Tibial nerve (tissue), 4 donors: ENCODE measurements at regions not wholly inside any gene's neighbourhood (a gene's known extent, or its start where the extent isn't known, plus 50 kb on each side); places are given as distances from the start of the nearest gene placed in this dataset.

ENCODE experiments used
- DNase-seq, 2 donors: peaks; one replicate each; pipeline ENCODE4 v3.0.0-alpha.2; 2019; ENCODE audit warnings: low spot score in 2 of 2
- H3K27ac ChIP-seq, 4 donors: fragments of 200-600 bp; sonication (generic) in 3 of 4; one replicate each; pipeline ENCODE4 v1.5.1; 2017 to 2019; ENCODE audit warnings: mild to moderate bottlenecking in 1 of 4
- H3K27me3 ChIP-seq, 2 donors: fragments of 200-600 bp; sonication (generic) in 1 of 2; one replicate each; pipeline versions ENCODE4 v1.5.1 to v1.6.0; 2017 to 2019
- H3K36me3 ChIP-seq, 3 donors: fragments of 200-600 bp; sonication (generic); one replicate each; pipeline ENCODE4 v1.5.1; 2018 to 2019
- H3K4me1 ChIP-seq, 4 donors: fragments of 200-600 bp; sonication (generic) in 3 of 4; one replicate each; pipeline ENCODE4 v1.5.1; 2017 to 2019
- H3K4me3 ChIP-seq, 4 donors: fragments of 200-600 bp; sonication (generic) in 3 of 4; one replicate each; pipeline ENCODE4 v1.5.1; 2017 to 2019; ENCODE audit warnings: mild to moderate bottlenecking in 1 of 4, moderate library complexity in 1 of 4
- H3K9me3 ChIP-seq, 4 donors: fragments of 200-600 bp; sonication (generic) in 3 of 4; one replicate each; pipeline ENCODE4 v1.5.1; 2017 to 2019
- CTCF ChIP-seq, 5 experiments: fragments of 200-600 bp in 3 of 5; fragments of 450-650 bp in 2 of 5; sonication (generic) in 3 of 5; IDR thresholded peaks; one replicate each; pipeline ENCODE4 v1.5.1; 2016 to 2019; ENCODE audit warnings: antibody characterized with exemption in 5 of 5, mild to moderate bottlenecking in 3 of 5, moderate library complexity in 2 of 5
- EP300 ChIP-seq, 2 donors: sonication (generic); formaldehyde crosslinking; IDR thresholded peaks; one replicate each; pipeline ENCODE4 v1.6.1; 2017; ENCODE audit warnings: antibody characterized with exemption in 2 of 2, mild to moderate bottlenecking in 1 of 2
- POLR2A ChIP-seq, 2 donors: fragments of 450-650 bp; IDR thresholded peaks; one replicate each; pipeline ENCODE4 v1.6.1; 2017; ENCODE audit warnings: antibody characterized with exemption in 2 of 2, mild to moderate bottlenecking in 2 of 2, moderate library complexity in 2 of 2
- WGBS, 2 donors: methylation state at CpG; one replicate each; pipeline ENCODE4 v1.1.5; 2018; 5-methylcytosine and 5-hydroxymethylcytosine counted together

GRCh38 chr18:29226213-29226612 is 1049.3 kb upstream of the CDH2 start:
- no peaks in the 10 kb centered on the region for H3K36me3 ChIP-seq
- no peaks in the 10 kb centered on the region for H3K4me1 ChIP-seq
- no peak for DNase-seq
- no peaks in the 10 kb centered on the region for H3K27me3 ChIP-seq
- no peak overlapping the region for H3K4me3 ChIP-seq
- no peaks in the 10 kb centered on the region for H3K9me3 ChIP-seq
- TF ChIP-seq CTCF (IDR thresholded peaks at IDR 0.05) = no peak
- TF ChIP-seq EP300 (IDR thresholded peaks at IDR 0.05) = no peak
- no peak for TF ChIP-seq POLR2A (IDR thresholded peaks at IDR 0.05)
- no peak overlapping the region for H3K27ac ChIP-seq
- 54 to 61% methylated on average over 1 of the region's 1 CpG for WGBS, 2 donors

- Histone ChIP-seq H3K4me1 (no peaks in the 10 kb centered on the region), H3K9me3 (no peaks in the 10 kb centered on the region), H3K4me3 (no peak overlapping the region), H3K36me3 (no peaks in the 10 kb centered on the region), H3K27ac (no peak overlapping the region), H3K27me3 (no peaks in the 10 kb centered on the region)
- DNase-seq = no peak
- TF ChIP-seq CTCF (IDR thresholded peaks at IDR 0.05) (no peak), EP300 (IDR thresholded peaks at IDR 0.05) (no peak), POLR2A (IDR thresholded peaks at IDR 0.05) (no peak)
Measured at GRCh38 chr18:29225351-29225750, 1048.4 kb upstream of the CDH2 start.

GRCh38 chr18:29218091-29218490 is 1041.2 kb upstream of the CDH2 start:
- Histone ChIP-seq H3K9me3 (no peaks in the 10 kb centered on the region), H3K27ac (no peak overlapping the region)
- TF ChIP-seq EP300 (IDR thresholded peaks at IDR 0.05) (no peak), CTCF (IDR thresholded peaks at IDR 0.05) (no peak), POLR2A (IDR thresholded peaks at IDR 0.05) (no peak)

DNA sequence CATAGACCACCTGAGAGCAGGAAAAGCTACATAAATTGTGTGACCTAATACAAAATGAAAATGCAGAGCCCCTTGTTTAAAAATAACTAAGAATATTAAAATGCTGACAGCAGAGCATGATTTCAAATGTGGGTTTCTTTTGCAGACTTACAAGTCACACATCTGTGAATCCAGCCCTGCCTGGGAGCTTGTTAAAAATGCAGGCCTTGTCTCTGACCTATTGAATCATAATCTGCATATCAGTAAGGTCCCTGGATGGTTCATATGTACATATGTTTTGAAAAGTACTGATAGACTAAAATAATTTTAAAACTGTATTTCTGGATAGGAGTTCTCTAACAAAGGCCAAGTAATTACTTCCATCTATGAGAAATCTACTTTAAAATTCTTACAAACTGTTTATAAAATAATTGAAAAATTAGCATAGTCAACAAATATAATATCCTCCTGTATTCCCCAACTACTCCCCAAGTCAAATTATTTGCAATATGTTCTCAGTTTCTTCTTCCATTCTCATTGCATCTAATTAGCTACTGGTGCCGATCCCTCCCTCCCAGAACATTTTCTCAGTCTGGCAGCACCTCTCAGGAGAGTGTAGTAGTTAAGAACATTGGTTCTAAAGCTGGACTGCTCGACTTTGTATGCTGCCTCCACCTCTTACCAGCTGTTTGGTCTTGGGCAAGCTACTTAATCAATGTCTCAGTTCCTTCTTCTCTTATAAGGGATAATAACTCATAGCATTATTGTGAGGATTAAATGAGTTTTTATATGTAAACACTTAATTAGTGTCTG is 1040.4 kb upstream of the CDH2 start:
- Histone ChIP-seq H3K27ac (no peak overlapping the region), H3K4me1 (no peaks in the 10 kb centered on the region), H3K27me3 (no peaks in the 10 kb centered on the region), H3K36me3 (no peaks in the 10 kb centered on the region), H3K9me3 (no peaks in the 10 kb centered on the region), H3K4me3 (no peak overlapping the region)
- WGBS, 2 donors = 63 to 66% methylated on average over 2 of the region's 2 CpGs
- no peak for DNase-seq
- TF ChIP-seq POLR2A (IDR thresholded peaks at IDR 0.05) = no peak
- TF ChIP-seq CTCF (IDR thresholded peaks at IDR 0.05) = no peak
- no peak for TF ChIP-seq EP300 (IDR thresholded peaks at IDR 0.05)

More at GRCh38 chr18:29218091-29218490, 1041.2 kb upstream of the CDH2 start:
- H3K4me3 ChIP-seq = no peak overlapping the region
- H3K27me3 ChIP-seq = no peaks in the 10 kb centered on the region
- H3K4me1 ChIP-seq = no peaks in the 10 kb centered on the region
- H3K36me3 ChIP-seq = no peaks in the 10 kb centered on the region
- no peak for DNase-seq
- 23 to 33% methylated on average over 2 of the region's 2 CpGs for WGBS, 2 donors

DNA sequence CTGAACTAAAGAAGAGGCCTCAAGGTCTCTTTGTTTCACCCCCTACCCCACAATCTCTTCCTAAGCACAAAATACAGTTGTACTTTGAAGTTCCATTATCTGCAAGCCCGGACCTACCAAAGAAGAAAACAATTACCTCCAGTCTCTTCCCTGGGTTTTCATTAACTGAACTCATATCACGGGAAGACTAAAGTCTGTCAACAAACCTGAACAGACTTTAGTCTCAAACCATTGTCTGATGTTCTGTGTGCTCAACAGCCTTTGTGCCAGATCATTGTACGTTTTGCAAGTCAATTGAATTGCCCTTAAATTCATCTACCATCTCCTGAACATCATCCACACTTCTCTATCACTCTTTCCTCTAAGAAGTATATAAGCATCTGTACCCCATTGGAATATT is 1021.9 kb upstream of the CDH2 start:
- Histone ChIP-seq H3K4me3 (no peak overlapping the region), H3K27ac (no peak overlapping the region), H3K9me3 (no peaks in the 10 kb centered on the region), H3K36me3 (no peaks in the 10 kb centered on the region), H3K27me3 (no peaks in the 10 kb centered on the region), H3K4me1 (no peaks in the 10 kb centered on the region)
- no peak for DNase-seq
- TF ChIP-seq EP300 (IDR thresholded peaks at IDR 0.05) (no peak), POLR2A (IDR thresholded peaks at IDR 0.05) (no peak), CTCF (IDR thresholded peaks at IDR 0.05) (no peak)
- 79 to 86% methylated on average over 3 of the region's 3 CpGs for WGBS, 2 donors
